ENCODE measurements at regions not wholly inside any gene's neighbourhood (a gene's known extent, or its start where the extent isn't known, plus 50 kb on each side); places are given as distances from the start of the nearest gene placed in this dataset.

DNA sequence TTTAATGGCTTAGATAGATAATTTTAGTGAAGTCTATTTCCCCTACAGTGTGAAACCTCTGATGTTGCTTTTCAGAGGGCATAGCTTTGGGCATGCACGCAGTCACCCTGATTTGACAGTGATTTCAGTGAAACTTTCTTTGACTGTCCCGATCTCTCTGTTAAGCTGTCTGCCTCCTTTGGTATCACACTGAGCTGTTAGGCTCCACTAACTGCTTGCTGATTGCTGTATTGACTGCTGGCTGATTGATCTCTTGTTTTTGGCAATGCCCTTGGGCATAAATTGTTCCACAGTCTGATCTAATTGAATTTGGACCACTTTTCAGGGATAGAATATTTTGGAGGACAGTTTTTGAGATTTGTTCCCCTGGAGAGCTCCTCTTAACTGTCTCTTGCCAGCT, 68.5 kb upstream of the CCDC54 start:
- DNase-seq: no peak

DNA sequence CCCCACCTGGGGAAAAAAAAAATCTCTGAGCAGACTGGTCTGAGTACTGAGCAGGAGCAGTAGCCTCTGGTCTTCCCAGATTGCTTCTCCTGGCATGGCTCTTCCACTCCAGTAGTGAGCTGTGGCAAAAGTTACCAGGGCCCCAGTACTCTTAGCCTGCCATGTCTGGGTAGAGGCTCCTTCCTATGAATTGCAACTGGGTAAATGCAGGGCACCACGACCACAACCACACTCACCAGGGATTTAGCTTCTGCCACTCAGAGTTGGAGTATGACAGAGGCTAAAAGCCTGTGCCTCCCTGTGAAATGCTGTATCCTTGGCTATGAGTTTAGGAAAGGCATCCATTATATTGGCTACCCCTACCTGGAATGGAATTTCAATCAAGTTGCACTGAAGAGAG, 67.9 kb upstream of the CCDC54 start:
- no peak for DNase-seq

DNA sequence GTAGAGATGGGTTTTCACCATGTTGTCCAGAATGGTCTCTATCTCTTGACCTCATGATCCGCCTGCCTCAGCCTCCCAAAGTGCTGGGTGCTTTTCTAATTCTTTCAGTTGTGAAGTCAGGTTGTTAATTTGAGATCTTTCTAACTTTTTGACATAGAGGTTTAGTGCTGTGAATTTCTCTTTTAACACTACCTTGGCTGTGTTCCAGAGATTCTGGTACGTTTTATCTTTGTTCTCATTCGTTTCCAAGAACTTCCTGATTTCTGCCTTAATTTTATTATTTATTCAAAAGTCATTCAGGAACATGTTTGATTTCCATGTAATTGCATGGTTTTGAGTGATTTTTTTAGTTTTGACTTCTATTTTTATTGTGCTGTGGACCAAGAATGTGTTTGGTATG, 63.5 kb upstream of the CCDC54 start:
- DNase-seq: no peak

DNA sequence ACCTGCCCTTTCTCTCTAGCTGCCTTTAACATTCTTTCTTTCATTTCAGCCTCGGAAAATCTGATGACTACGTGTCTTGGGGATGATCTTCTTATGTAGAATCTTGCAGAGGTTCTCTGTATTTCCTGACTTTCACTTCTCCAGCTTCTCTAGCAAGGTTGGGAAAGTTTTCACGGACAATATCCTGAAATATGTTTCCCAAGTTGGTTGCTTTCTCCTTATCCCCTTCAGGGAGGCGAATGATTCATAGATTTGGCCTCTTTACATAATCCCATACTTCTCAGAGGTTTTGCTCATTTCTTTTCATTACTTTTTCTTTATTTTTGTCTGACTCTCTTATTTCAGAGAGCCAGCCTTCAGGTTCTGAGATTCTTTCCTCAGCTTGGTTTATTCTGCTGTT, 62.1 kb upstream of the CCDC54 start:
- DNase-seq: no peak

DNA sequence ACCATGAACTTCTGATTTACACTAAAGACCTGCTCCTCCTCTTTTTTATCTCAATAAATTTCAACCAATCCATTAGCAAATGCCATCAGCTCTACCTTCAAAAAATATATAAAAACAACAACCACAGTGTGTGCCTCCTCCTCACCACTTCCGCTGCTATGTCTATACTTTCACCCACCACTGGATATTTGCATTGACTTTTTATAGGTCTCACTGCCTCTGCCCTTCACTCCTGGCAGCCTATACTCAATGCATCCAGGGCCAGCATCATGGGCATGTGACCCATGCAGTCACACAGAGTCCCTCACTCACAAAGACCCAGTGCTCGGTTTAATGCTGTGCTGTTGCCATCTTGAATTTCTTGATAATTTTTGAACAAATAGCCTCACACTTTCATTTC, 53.5 kb upstream of the CCDC54 start:
- no peak for DNase-seq

GRCh38 chr3:107325446-107325845, 51.8 kb upstream of the CCDC54 start:
- no peak for DNase-seq

Data from activated effector memory CD4-positive, alpha-beta T cell treated with anti-CD3 and anti-CD28 coated beads, Interleukin-2, amount 50 U/mL, for 16 hours (primary cell).